Suprapubic skin (tissue), 4 donors: ENCODE measurements at regions not wholly inside any gene's neighbourhood (a gene's known extent, or its start where the extent isn't known, plus 50 kb on each side); places are given as distances from the start of the nearest gene placed in this dataset.

Experiments used
- DNase-seq, 2 donors: peaks; one replicate each; pipeline ENCODE4 v3.0.0-alpha.2; 2019; ENCODE audit warnings: low spot score in 2 of 2
- H3K27ac ChIP-seq: fragments of 200-600 bp; sonication (generic); one replicate; pipeline ENCODE4 v1.5.1; 2019
- H3K27me3 ChIP-seq: fragments of 200-600 bp; sonication (generic); one replicate; pipeline ENCODE4 v1.5.1; 2019
- H3K36me3 ChIP-seq: fragments of 200-600 bp; sonication (generic); one replicate; pipeline ENCODE4 v1.5.1; 2019
- H3K4me1 ChIP-seq: fragments of 200-600 bp; sonication (generic); one replicate; pipeline ENCODE4 v1.5.1; 2019
- H3K4me3 ChIP-seq: fragments of 200-600 bp; sonication (generic); one replicate; pipeline ENCODE4 v1.5.1; 2019; ENCODE audit warnings: mild to moderate bottlenecking
- H3K9me3 ChIP-seq: fragments of 200-600 bp; sonication (generic); one replicate; pipeline ENCODE4 v1.5.1; 2019
- CTCF ChIP-seq, 2 donors: fragments of 200-600 bp in 1 of 2; fragments of 450-650 bp in 1 of 2; sonication (generic) in 1 of 2; IDR thresholded peaks; one replicate each; pipeline ENCODE4 v1.5.1; 2016 to 2019; ENCODE audit warnings: antibody characterized with exemption in 2 of 2, mild to moderate bottlenecking in 1 of 2, moderate library complexity in 1 of 2
- EP300 ChIP-seq: sonication (generic); formaldehyde crosslinking; IDR thresholded peaks from one replicate; pipeline ENCODE4 v1.6.1; 2017; ENCODE audit warnings: antibody characterized with exemption
- POLR2A ChIP-seq, 2 donors: fragments of 450-650 bp; IDR thresholded peaks; one replicate each; pipeline ENCODE4 v1.6.1; 2017; ENCODE audit warnings: antibody characterized with exemption in 2 of 2, mild to moderate bottlenecking in 2 of 2, moderate library complexity in 2 of 2
- POLR2AphosphoS5 ChIP-seq, 3 donors: sonication (generic); formaldehyde crosslinking; IDR thresholded peaks; one replicate each; pipeline ENCODE4 v1.6.1; 2017; ENCODE audit warnings: antibody characterized with exemption in 3 of 3
- WGBS: methylation state at CpG from one replicate; pipeline ENCODE4 v1.1.5; 2018; 5-methylcytosine and 5-hydroxymethylcytosine counted together

- Histone ChIP-seq H3K36me3 (no peaks in the 10 kb centered on the region), H3K4me3 (no peak overlapping the region), H3K27me3 (no peaks in the 10 kb centered on the region), H3K27ac (peak overlapping the region; percentile 57), H3K9me3 (no peaks in the 10 kb centered on the region), H3K4me1 (peaks cover 15% of the 10 kb centered on the region)
- 64% methylated on average over 1 of the region's 1 CpG for WGBS
- TF ChIP-seq POLR2AphosphoS5 (IDR thresholded peaks at IDR 0.05) = peak in 2 of 3 donors; percentile 51 to 88
- TF ChIP-seq CTCF (IDR thresholded peaks at IDR 0.05) = no peak
- TF ChIP-seq EP300 = no peak
- DNase-seq = no peak
These were observed 149.8 kb upstream of the DUSP10 start for GRCh38 chr1:221891708-221892107.

DNA sequence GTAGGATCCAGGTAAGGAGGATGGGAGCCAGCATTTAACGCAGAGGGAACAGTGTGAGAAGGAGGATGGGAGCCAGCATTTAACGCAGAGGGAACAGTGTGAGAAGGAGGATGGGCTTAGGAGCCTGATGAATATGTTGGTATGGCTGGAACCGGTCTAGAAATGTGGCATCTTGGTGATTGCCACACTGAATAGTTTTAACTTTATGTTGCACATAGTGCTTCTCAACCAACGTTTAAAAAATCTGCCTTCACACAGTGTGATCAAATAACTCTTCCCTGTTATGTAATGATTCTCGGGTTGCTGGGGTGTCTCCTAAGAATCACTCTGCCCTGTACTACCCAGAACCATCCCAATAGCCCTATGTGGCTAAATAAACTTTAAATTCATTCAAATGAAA, 146.9 kb upstream of the DUSP10 start:
- Histone ChIP-seq H3K27me3 (no peaks in the 10 kb centered on the region), H3K4me1 (peaks cover 19% of the 10 kb centered on the region), H3K36me3 (no peaks in the 10 kb centered on the region), H3K9me3 (no peaks in the 10 kb centered on the region), H3K27ac (no peak overlapping the region), H3K4me3 (no peak overlapping the region)
- no peak for TF ChIP-seq EP300
- TF ChIP-seq CTCF (IDR thresholded peaks at IDR 0.05) = no peak
- DNase-seq = no peak
- WGBS = 86% methylated on average over 5 of the region's 5 CpGs

DNA sequence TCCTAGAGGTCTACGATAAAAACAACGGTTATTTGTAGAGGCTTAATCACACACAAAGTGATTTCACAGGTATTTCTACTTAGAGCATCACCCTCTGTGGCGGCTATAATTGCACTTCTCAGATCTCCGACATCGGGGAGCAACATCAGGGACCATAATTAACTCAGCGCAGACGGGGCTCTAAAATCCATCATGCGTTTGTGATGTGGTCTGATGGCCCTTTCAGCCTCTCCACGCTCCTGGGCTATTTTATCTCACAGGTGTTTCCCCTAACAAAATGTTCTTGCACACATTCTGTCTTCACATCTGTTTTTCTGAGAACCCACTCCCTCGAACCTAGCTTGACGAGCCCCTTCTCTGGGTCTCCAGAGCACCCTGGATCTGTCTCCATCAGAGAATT, 146.3 kb upstream of the DUSP10 start:
- H3K27ac ChIP-seq = no peak overlapping the region
- peaks cover 19% of the 10 kb centered on the region for H3K4me1 ChIP-seq
- no peak for TF ChIP-seq POLR2A (IDR thresholded peaks at IDR 0.05)
- no peak for TF ChIP-seq EP300
- no peak for TF ChIP-seq CTCF (IDR thresholded peaks at IDR 0.05)
- TF ChIP-seq POLR2AphosphoS5 (IDR thresholded peaks at IDR 0.05) = no peak
- no peaks in the 10 kb centered on the region for H3K27me3 ChIP-seq
- 87% methylated on average over 11 of the region's 11 CpGs for WGBS
- no peaks in the 10 kb centered on the region for H3K9me3 ChIP-seq
- DNase-seq = no peak
- H3K4me3 ChIP-seq = no peak overlapping the region
- no peaks in the 10 kb centered on the region for H3K36me3 ChIP-seq

GRCh38 chr1:221887758-221888157, 145.9 kb upstream of the DUSP10 start:
- H3K4me3 ChIP-seq = no peak overlapping the region
- peaks cover 19% of the 10 kb centered on the region for H3K4me1 ChIP-seq
- no peaks in the 10 kb centered on the region for H3K27me3 ChIP-seq
- no peaks in the 10 kb centered on the region for H3K36me3 ChIP-seq
- WGBS = 94% methylated on average over 2 of the region's 2 CpGs
- H3K27ac ChIP-seq = no peak overlapping the region
- DNase-seq = no peak
- no peaks in the 10 kb centered on the region for H3K9me3 ChIP-seq
- TF ChIP-seq POLR2A (IDR thresholded peaks at IDR 0.05) (no peak), CTCF (IDR thresholded peaks at IDR 0.05) (no peak), POLR2AphosphoS5 (IDR thresholded peaks at IDR 0.05) (no peak), EP300 (no peak)

- Histone ChIP-seq H3K27me3 (no peaks in the 10 kb centered on the region), H3K4me1 (peaks cover 16% of the 10 kb centered on the region), H3K27ac (no peak overlapping the region), H3K4me3 (no peak overlapping the region), H3K36me3 (no peaks in the 10 kb centered on the region), H3K9me3 (no peaks in the 10 kb centered on the region)
- no peak for TF ChIP-seq CTCF (IDR thresholded peaks at IDR 0.05)
- TF ChIP-seq EP300 = no peak
- TF ChIP-seq POLR2A (IDR thresholded peaks at IDR 0.05) = no peak
- TF ChIP-seq POLR2AphosphoS5 (IDR thresholded peaks at IDR 0.05) = no peak
- no peak for DNase-seq
- 63% methylated on average over 3 of the region's 3 CpGs for WGBS
These were observed 145.5 kb upstream of the DUSP10 start for GRCh38 chr1:221887415-221887746.
